ENCODE measurements at regions not wholly inside any gene's neighbourhood (a gene's known extent, or its start where the extent isn't known, plus 50 kb on each side); places are given as distances from the start of the nearest gene placed in this dataset.

DNA sequence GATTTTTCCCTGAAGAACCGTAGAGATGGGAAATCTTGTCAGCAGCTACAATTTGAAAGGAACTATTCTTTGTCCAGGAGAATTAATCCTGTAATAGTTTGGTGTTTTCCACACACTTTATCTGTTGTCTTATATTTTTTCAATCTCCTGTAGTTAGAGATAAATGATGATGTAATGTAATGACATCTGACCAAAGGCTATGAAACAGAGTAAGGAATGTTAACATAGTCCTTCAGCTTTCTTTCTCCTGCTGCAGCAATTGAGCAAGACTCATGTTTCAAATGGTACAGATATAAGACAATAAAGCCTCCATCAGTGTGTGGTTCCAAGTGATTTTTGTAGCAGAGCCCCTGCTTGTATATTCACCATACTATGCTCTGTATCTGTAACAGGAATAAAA lies 1028.4 kb downstream of the SI start:
- no peak for DNase-seq (ENCODE audit: low read depth)
- H3K4me3 ChIP-seq (ENCODE audit: control insufficient read depth, low read depth, low read length), result no peak overlapping the region
- TF ChIP-seq, protein P1, sequence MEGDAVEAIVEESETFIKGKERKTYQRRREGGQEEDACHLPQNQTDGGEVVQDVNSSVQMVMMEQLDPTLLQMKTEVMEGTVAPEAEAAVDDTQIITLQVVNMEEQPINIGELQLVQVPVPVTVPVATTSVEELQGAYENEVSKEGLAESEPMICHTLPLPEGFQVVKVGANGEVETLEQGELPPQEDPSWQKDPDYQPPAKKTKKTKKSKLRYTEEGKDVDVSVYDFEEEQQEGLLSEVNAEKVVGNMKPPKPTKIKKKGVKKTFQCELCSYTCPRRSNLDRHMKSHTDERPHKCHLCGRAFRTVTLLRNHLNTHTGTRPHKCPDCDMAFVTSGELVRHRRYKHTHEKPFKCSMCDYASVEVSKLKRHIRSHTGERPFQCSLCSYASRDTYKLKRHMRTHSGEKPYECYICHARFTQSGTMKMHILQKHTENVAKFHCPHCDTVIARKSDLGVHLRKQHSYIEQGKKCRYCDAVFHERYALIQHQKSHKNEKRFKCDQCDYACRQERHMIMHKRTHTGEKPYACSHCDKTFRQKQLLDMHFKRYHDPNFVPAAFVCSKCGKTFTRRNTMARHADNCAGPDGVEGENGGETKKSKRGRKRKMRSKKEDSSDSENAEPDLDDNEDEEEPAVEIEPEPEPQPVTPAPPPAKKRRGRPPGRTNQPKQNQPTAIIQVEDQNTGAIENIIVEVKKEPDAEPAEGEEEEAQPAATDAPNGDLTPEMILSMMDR (IDR thresholded peaks at IDR 0.05; ENCODE audit: control insufficient read depth, insufficient read depth, low read depth, low read length, missing control alignments), result no peak

DNA sequence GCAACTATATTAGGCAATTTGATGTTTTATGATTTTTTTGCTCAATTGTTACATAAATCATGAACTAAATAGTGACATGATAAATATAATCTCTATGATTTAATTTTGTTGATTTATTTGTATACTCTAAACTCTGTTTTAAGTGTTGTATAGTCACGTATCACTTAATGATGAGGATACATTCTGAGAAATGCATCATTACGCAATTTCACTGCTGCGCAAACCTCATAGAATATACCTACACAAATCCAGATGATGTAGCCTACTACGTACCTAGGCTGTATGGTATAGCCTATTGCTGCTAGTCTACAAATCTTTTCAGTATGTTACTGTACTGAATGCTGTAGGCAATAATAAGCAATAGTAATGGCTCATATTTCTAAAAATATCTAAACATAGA lies 1029.8 kb downstream of the SI start:
- no peak overlapping the region for H3K4me3 ChIP-seq (ENCODE audit: control insufficient read depth, low read depth, low read length)
- TF ChIP-seq, protein P1 (IDR thresholded peaks at IDR 0.05; ENCODE audit: control insufficient read depth, insufficient read depth, low read depth, low read length, missing control alignments), result no peak
- DNase-seq (ENCODE audit: low read depth), result no peak

DNA sequence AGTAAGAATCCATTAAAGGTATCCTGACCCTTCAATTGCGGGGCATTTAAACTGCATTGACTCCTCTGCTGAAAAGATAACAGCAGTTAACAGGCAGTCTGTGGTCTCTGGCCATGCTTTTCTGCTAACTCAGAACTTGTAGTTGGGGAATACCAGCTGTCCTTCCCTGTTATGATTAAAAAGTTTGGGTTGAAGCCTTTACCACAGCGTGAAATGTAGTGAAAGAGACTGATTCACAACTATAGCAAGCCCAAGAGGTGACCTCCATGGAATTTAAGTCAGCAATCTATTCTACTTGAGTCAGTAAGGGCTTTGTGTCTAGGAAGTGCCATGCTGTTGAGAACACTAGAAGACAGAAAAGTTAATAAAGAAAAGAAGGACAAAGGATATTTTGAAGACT lies 1037.3 kb downstream of the SI start:
- TF ChIP-seq, protein P1 (IDR thresholded peaks at IDR 0.05; ENCODE audit: control insufficient read depth, insufficient read depth, low read depth, low read length, missing control alignments), result no peak
- no peak overlapping the region for H3K4me3 ChIP-seq (ENCODE audit: control insufficient read depth, low read depth, low read length)
- no peak for DNase-seq (ENCODE audit: low read depth)

DNA sequence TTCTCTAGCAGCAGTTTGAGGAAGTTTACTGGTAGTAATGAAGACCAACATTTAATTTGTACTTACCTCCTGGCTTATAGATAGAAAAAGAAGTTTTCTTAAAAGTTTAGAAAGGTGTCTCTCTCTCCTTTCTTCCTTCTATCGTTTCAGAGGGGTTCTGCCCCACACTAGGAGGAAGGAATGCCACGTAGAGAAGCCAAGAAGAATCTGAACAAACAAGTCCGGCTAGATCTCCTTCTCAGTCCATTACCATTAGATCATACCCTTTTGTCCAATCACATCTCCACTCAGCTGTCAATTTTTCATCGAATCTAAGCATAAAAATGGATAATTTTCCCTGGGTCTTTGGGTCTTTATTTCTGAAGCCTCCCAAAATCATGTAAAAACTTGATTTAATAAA lies 1048.1 kb downstream of the SI start:
- H3K4me3 ChIP-seq (ENCODE audit: control insufficient read depth, low read depth, low read length), result no peak overlapping the region
- TF ChIP-seq, protein P1 (IDR thresholded peaks at IDR 0.05; ENCODE audit: control insufficient read depth, insufficient read depth, low read depth, low read length, missing control alignments), result no peak
- DNase-seq (ENCODE audit: low read depth), result no peak

DNA sequence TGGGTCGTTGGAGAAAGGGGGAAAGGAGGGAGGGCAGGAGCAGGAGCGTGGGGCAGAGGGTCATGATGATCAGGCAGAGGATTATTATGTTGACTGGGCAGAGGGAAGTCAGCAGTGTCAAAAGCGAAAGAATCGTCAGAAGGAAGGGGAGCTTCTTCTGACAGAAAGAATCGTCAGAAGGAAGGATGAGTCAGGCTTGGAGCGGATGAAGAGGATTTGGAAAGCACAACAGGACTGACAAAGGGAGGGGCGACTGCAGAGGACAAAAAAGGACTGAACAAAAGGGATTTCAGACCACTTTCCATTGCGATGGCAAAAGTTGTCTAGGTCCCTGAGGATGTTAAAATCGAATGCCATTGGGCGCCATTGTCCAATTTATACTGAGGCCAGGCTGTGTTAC lies 1053.5 kb downstream of the SI start:
- no peak for DNase-seq (ENCODE audit: low read depth)
- no peak overlapping the region for H3K4me3 ChIP-seq (ENCODE audit: control insufficient read depth, low read depth, low read length)
- TF ChIP-seq, protein P1 (IDR thresholded peaks at IDR 0.05; ENCODE audit: control insufficient read depth, insufficient read depth, low read depth, low read length, missing control alignments), result no peak

DNA sequence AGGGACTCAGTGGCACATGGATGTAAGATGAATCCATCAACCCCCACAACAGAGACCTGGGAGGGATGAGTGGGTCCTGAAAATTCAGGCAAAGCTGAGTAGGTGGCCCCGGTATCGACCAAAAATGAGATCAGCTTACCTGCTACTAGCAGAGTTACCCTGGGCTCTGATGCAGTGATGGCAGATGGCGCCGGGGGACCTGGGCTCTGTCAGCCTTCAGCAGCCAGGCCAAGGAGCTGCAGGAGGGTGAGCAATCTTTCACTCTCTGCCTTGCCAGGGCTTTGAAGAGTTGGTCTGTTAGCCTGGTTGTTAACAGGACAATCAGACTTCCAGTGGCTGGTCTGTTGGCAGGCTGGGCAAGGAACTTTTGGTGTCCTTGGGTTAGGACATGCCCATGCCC lies 1054.8 kb downstream of the SI start:
- no peak for DNase-seq (ENCODE audit: low read depth)
- no peak overlapping the region for H3K4me3 ChIP-seq (ENCODE audit: control insufficient read depth, low read depth, low read length)
- TF ChIP-seq, protein P1 (IDR thresholded peaks at IDR 0.05; ENCODE audit: control insufficient read depth, insufficient read depth, low read depth, low read length, missing control alignments), result no peak

DNA sequence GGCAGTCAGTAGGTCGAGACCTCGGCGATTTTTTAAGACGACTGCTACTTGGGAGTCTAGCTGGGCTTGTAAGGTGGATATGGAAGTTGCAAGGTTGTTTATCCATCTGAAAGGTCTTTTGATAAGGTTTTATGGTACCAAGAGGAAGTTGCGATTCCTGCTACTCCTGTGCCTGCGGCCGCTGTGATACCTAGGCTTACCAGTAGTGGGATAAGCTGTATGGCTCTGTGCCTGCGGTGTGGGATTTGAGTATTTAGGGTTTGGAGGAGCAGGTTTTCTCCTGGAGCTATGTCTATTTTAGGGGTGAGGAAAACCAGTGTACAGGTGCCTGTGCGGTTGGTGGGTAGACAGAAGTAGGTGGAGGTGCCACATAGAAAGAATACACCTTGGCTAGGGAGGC lies 1059.8 kb downstream of the SI start:
- no peak for DNase-seq (ENCODE audit: low read depth)
- TF ChIP-seq, protein P1 (IDR thresholded peaks at IDR 0.05; ENCODE audit: control insufficient read depth, insufficient read depth, low read depth, low read length, missing control alignments), result no peak
- H3K4me3 ChIP-seq (ENCODE audit: control insufficient read depth, low read depth, low read length), result no peak overlapping the region
